Neuron (in vitro differentiated cells): ENCODE measurements at regions not wholly inside any gene's neighbourhood (a gene's known extent, or its start where the extent isn't known, plus 50 kb on each side); places are given as distances from the start of the nearest gene placed in this dataset.
A peak's percentile ranks its signal among the peaks of the same experiment; 100 is the strongest.

ENCODE experiments used
- H2AFZ ChIP-seq: one replicate; pipeline ENCODE4 v1.6.1; 2013; ENCODE audit warnings: low read depth, mild to moderate bottlenecking, inconsistent platforms, low read length, moderate library complexity
- H3K27me3 ChIP-seq: one replicate; pipeline ENCODE4 v1.6.1; 2013; ENCODE audit warnings: low read length; ENCODE audit not compliant: insufficient read depth
- H3K36me3 ChIP-seq: one replicate; pipeline ENCODE4 v1.6.1; 2013; ENCODE audit warnings: low read length; ENCODE audit not compliant: insufficient read depth
- H3K4me1 ChIP-seq: one replicate; pipeline ENCODE4 v1.6.1; 2013; ENCODE audit warnings: low read length; ENCODE audit not compliant: insufficient read depth
- H3K4me3 ChIP-seq: 2 replicates; pipeline ENCODE4 v1.5.1; 2013; ENCODE audit warnings: mild to moderate bottlenecking, low read length, moderate library complexity
- H3K9me3 ChIP-seq: one replicate; pipeline ENCODE4 v1.6.1; 2013; ENCODE audit warnings: low read length

- Histone ChIP-seq H3K27me3 (no peaks in the 10 kb centered on the region), H3K4me3 (no peak overlapping the region), H3K4me1 (peaks cover 5% of the 10 kb centered on the region), H3K36me3 (no peaks in the 10 kb centered on the region), H3K9me3 (no peaks in the 10 kb centered on the region), H2AFZ (no peak overlapping the region)
Measured at GRCh38 chr16:52976539-52977167, 76.0 kb downstream of the CHD9NB start.

- H3K9me3 ChIP-seq: peaks cover 2% of the 10 kb centered on the region
- no peak overlapping the region for H3K4me3 ChIP-seq
- H3K27me3 ChIP-seq: no peaks in the 10 kb centered on the region
- H3K36me3 ChIP-seq: no peaks in the 10 kb centered on the region
- no peak overlapping the region for H2AFZ ChIP-seq
- peaks cover 27% of the 10 kb centered on the region for H3K4me1 ChIP-seq
Measured at GRCh38 chr16:52967744-52968143, 85.0 kb downstream of the CHD9NB start.

- H3K36me3 ChIP-seq: no peaks in the 10 kb centered on the region
- no peaks in the 10 kb centered on the region for H3K27me3 ChIP-seq
- H3K4me3 ChIP-seq: no peak overlapping the region
- peak overlapping the region; percentile 39 for H2AFZ ChIP-seq
- H3K4me1 ChIP-seq: peaks cover 36% of the 10 kb centered on the region
- no peaks in the 10 kb centered on the region for H3K9me3 ChIP-seq
Measured at GRCh38 chr16:52964290-52964689, 88.4 kb downstream of the CHD9NB start.

DNA sequence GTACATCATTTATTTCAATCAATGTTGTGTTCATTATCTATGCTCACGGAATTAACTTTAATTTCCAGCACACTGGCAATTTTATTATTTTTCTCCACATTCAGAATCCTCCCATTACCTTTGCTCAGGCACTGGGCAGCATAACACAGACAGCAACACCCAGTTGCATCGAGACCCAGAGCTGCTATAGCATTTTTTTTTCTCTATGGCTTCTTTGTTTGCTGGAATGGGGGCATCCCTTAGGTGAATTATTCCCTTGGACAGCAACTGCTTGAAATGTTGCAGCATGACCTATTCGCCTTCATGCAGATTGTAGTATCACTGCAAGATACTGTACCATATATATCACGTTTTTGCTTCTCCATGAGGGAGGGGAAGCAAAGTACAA, 88.8 kb downstream of the CHD9NB start:
- peaks cover 36% of the 10 kb centered on the region for H3K4me1 ChIP-seq
- no peaks in the 10 kb centered on the region for H3K27me3 ChIP-seq
- peak overlapping the region; percentile 39 for H2AFZ ChIP-seq
- peak overlapping the region; percentile 9 for H3K4me3 ChIP-seq
- no peaks in the 10 kb centered on the region for H3K9me3 ChIP-seq
- no peaks in the 10 kb centered on the region for H3K36me3 ChIP-seq

GRCh38 chr16:52963212-52963854, 89.4 kb downstream of the CHD9NB start:
- Histone ChIP-seq H2AFZ (peak overlapping the region; percentile 39), H3K27me3 (no peaks in the 10 kb centered on the region), H3K9me3 (no peaks in the 10 kb centered on the region), H3K36me3 (no peaks in the 10 kb centered on the region), H3K4me3 (peak overlapping the region; percentile 9), H3K4me1 (peaks cover 36% of the 10 kb centered on the region)

DNA sequence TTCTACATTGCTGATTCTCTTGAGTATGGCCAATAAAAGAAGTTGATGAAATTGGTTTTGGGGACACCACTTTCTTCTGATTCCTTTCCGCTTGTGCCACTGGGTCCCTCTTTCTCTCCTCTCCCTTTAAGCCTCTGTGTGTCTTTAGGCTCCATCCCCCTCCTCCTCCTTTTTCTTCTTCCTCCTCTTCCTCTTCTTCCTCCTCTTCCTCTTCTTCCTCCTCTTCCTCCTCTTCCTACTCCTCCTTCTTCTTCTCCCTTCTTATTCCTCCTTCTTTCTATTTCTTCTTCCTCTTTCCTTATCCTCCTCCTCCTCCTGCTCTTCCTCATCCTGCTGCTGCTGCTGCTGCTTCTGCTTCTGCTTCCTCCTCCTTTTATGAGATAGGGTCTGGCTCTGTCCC, 93.7 kb downstream of the CHD9NB start:
- Histone ChIP-seq H2AFZ (no peak overlapping the region), H3K4me1 (peaks cover 19% of the 10 kb centered on the region), H3K27me3 (no peaks in the 10 kb centered on the region), H3K36me3 (no peaks in the 10 kb centered on the region), H3K9me3 (no peaks in the 10 kb centered on the region), H3K4me3 (no peak overlapping the region)

DNA sequence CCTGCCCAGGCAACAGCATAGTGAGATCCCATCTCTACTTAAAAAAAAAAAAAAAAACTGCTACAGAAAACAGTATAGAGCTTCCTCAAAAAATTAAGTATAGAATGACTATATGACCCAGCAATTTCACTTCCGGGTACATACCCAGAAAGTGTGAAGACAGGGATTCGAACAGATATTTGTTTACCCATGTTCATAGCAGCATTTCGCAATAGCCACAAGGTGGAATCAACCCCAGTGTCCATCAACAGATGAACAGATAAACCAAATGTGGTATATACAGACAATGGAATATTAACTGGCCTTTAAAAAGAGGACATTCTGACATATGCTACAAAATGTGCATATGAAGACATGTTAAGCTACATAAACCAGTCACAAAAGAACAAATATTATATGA, 95.5 kb downstream of the CHD9NB start:
- no peaks in the 10 kb centered on the region for H3K27me3 ChIP-seq
- H2AFZ ChIP-seq: no peak overlapping the region
- H3K4me1 ChIP-seq: peaks cover 5% of the 10 kb centered on the region
- H3K36me3 ChIP-seq: no peaks in the 10 kb centered on the region
- H3K9me3 ChIP-seq: no peaks in the 10 kb centered on the region
- H3K4me3 ChIP-seq: no peak overlapping the region

GRCh38 chr16:52956044-52956443, 96.7 kb downstream of the CHD9NB start:
- Histone ChIP-seq H3K9me3 (no peaks in the 10 kb centered on the region), H3K4me3 (no peak overlapping the region), H3K27me3 (no peaks in the 10 kb centered on the region), H3K36me3 (no peaks in the 10 kb centered on the region), H3K4me1 (peaks cover 3% of the 10 kb centered on the region), H2AFZ (no peak overlapping the region)

DNA sequence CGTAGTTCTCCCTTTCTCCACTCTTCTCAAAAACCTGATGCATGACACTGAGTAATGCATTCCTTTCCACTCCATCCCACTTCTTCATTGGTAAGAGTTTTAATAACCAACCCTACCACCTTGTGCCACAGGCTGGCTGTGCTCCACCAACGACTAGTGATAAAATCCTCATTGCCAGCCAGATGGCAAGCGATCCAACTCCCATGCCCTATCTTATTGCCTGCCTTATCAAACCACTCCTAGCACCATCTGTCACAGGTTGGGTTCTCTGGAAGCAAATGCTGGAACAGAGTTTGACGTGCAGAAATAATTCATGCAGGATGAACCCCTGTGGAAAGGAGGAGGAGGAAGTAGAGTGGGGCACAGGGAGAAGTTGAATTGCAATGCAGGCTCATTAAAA, 99.5 kb downstream of the CHD9NB start:
- Histone ChIP-seq H3K9me3 (no peaks in the 10 kb centered on the region), H3K36me3 (no peaks in the 10 kb centered on the region), H3K4me1 (peaks cover 3% of the 10 kb centered on the region), H2AFZ (no peak overlapping the region), H3K4me3 (no peak overlapping the region), H3K27me3 (no peaks in the 10 kb centered on the region)

DNA sequence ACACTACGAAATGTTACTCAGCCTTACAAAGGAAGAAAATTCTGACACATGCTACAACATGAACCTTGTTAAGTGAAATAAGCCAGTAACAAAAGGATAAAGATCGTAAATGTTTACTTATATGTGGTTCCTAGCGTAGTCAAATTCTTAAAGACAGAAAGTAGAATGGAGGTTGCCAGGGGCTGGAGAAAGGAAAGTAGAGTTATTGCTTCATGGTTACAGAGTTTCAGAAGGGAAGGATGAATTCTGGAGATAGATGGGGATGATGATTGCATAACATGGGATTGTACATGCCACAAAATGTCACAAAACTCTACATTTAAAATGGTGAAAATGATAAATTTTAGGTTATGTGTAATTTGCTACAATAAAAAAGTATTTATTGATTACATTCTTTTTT, 103.8 kb downstream of the CHD9NB start:
- Histone ChIP-seq H2AFZ (no peak overlapping the region), H3K4me1 (peaks cover 3% of the 10 kb centered on the region), H3K27me3 (no peaks in the 10 kb centered on the region), H3K4me3 (no peak overlapping the region), H3K36me3 (no peaks in the 10 kb centered on the region), H3K9me3 (no peaks in the 10 kb centered on the region)

DNA sequence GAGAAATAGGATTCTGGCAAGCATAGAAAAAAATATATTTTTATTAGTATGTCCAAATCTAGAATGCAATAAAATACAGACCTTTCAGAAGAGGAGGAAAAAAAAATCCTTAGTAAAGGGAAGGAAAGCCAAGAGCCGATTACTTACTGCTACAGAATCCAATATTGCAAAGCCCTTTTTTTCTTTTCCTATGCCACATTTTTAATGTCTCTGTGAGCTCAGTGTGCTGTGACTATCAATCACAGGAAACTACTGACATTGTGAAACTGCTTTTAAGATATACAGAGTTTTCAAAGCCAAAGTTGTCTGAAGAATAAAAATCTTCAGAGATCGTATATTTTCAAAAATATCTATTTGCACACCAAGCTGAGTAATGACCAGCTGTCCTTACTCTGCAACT, 120.4 kb downstream of the CHD9NB start:
- Histone ChIP-seq H3K4me1 (no peaks in the 10 kb centered on the region), H3K4me3 (no peak overlapping the region), H2AFZ (no peak overlapping the region), H3K9me3 (no peaks in the 10 kb centered on the region), H3K36me3 (no peaks in the 10 kb centered on the region), H3K27me3 (no peaks in the 10 kb centered on the region)

DNA sequence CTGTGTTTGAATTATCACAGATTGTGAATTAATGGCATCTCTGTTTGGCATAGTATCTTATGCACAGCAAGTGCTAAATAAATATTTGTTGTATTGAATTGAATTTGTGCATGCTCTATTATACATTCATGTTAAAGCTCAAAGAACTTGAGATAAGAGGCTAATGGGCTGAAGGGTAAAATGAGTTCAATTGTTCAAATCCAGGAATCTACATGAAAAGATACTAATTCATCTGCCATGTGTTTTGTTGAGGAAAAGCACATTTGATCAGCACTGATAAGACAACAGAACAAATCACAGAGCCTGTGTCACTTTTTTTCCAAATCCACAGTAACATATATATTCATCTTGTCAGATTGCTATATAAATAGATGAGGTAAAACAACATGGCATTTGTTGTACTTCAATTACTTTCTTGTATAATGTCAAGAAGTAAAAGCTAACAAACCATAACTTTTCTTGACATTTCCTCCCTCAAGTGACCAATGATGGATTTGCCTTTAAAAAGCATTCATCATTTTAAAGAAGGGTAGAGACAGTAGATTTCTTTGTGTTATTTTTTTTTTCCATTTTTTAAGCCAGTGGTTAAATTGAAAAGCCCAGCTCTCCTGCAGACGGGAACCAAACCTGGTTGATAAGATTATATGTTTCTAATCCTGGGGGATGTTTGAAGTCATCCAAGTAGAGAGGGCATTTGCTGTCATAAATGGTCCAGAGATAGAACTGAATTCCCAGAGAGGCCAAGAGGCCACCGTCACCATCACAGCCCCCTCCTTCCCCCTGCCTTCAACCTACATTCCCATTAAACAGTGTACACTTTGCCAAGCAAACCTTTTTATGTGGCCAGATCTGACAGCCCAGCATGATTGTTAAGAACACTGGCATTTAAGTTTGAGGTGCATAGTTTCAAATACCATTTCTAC, 123.0 kb downstream of the CHD9NB start:
- no peaks in the 10 kb centered on the region for H3K4me1 ChIP-seq
- H3K27me3 ChIP-seq: no peaks in the 10 kb centered on the region
- H2AFZ ChIP-seq: no peak overlapping the region
- no peak overlapping the region for H3K4me3 ChIP-seq
- no peaks in the 10 kb centered on the region for H3K9me3 ChIP-seq
- H3K36me3 ChIP-seq: no peaks in the 10 kb centered on the region

GRCh38 chr16:52928955-52929354, 123.7 kb downstream of the CHD9NB start:
- H3K36me3 ChIP-seq: no peaks in the 10 kb centered on the region
- no peaks in the 10 kb centered on the region for H3K27me3 ChIP-seq
- no peaks in the 10 kb centered on the region for H3K9me3 ChIP-seq
- no peaks in the 10 kb centered on the region for H3K4me1 ChIP-seq
- no peak overlapping the region for H3K4me3 ChIP-seq
- no peak overlapping the region for H2AFZ ChIP-seq
